ENCODE measurements at regions not wholly inside any gene's neighbourhood (a gene's known extent, or its start where the extent isn't known, plus 50 kb on each side); places are given as distances from the start of the nearest gene placed in this dataset.

- Histone ChIP-seq H3K9me3 (no peaks in the 10 kb centered on the region), H3K27me3 (no peaks in the 10 kb centered on the region), H3K4me1 (ENCODE audit: insufficient read depth) (no peaks in the 10 kb centered on the region), H3K4me3 (no peak overlapping the region), H3K36me3 (no peaks in the 10 kb centered on the region), H3K27ac (no peak overlapping the region)
- TF ChIP-seq CTCF (IDR thresholded peaks at IDR 0.05) = no peak
- no peak for TF ChIP-seq EP300 (IDR thresholded peaks at IDR 0.05)
- no peak for TF ChIP-seq POLR2A (IDR thresholded peaks at IDR 0.05)
- intact Hi-C loops (cut with DNase I) = no loop called here
- no peak for DNase-seq
- WGBS, 3 donors = 69 to 74% (median 71%) methylated on average over 2 of the region's 2 CpGs
Observed at GRCh38 chrX:42220666-42221065, 297.3 kb upstream of the CASK start.

- Histone ChIP-seq H3K27me3 (no peaks in the 10 kb centered on the region), H3K4me3 (no peak overlapping the region), H3K36me3 (no peaks in the 10 kb centered on the region), H3K27ac (no peak overlapping the region), H3K4me1 (ENCODE audit: insufficient read depth) (no peaks in the 10 kb centered on the region), H3K9me3 (no peaks in the 10 kb centered on the region)
- 72 to 84% (median 83%) methylated on average over 6 of the region's 6 CpGs for WGBS, 3 donors
- intact Hi-C loops (cut with DNase I) = no loop called here
- DNase-seq = no peak
- TF ChIP-seq CTCF (IDR thresholded peaks at IDR 0.05) (no peak), EP300 (IDR thresholded peaks at IDR 0.05) (no peak), POLR2A (IDR thresholded peaks at IDR 0.05) (no peak)
Observed at GRCh38 chrX:42220083-42220482, 296.7 kb upstream of the CASK start.

GRCh38 chrX:42219231-42219630 lies 295.9 kb upstream of the CASK start:
- H3K27me3 ChIP-seq = no peaks in the 10 kb centered on the region
- intact Hi-C loops (cut with DNase I) = no loop called here
- H3K4me1 ChIP-seq (ENCODE audit: insufficient read depth) = no peaks in the 10 kb centered on the region
- H3K4me3 ChIP-seq = no peak overlapping the region
- H3K36me3 ChIP-seq = no peaks in the 10 kb centered on the region
- TF ChIP-seq CTCF (IDR thresholded peaks at IDR 0.05) (no peak), EP300 (IDR thresholded peaks at IDR 0.05) (no peak), POLR2A (IDR thresholded peaks at IDR 0.05) (no peak)
- H3K27ac ChIP-seq = no peak overlapping the region
- DNase-seq = no peak
- H3K9me3 ChIP-seq = no peaks in the 10 kb centered on the region

GRCh38 chrX:42195506-42195905 lies 272.2 kb upstream of the CASK start:
- H3K27me3 ChIP-seq = no peaks in the 10 kb centered on the region
- DNase-seq = no peak
- TF ChIP-seq EP300 (IDR thresholded peaks at IDR 0.05) = no peak
- TF ChIP-seq CTCF (IDR thresholded peaks at IDR 0.05) = no peak
- no peaks in the 10 kb centered on the region for H3K9me3 ChIP-seq
- no peak overlapping the region for H3K27ac ChIP-seq
- no peaks in the 10 kb centered on the region for H3K4me1 ChIP-seq (ENCODE audit: insufficient read depth)
- no peak overlapping the region for H3K4me3 ChIP-seq
- no peaks in the 10 kb centered on the region for H3K36me3 ChIP-seq
- intact Hi-C loops (cut with DNase I) = no loop called here
- WGBS, 3 donors = 26 to 79% (median 51%) methylated on average over 1 of the region's 1 CpG

GRCh38 chrX:42189576-42189975 lies 266.2 kb upstream of the CASK start:
- Histone ChIP-seq H3K27ac (no peak overlapping the region), H3K4me3 (no peak overlapping the region), H3K27me3 (no peaks in the 10 kb centered on the region), H3K4me1 (ENCODE audit: insufficient read depth) (peaks cover 3% of the 10 kb centered on the region), H3K9me3 (no peaks in the 10 kb centered on the region), H3K36me3 (no peaks in the 10 kb centered on the region)
- intact Hi-C loops (cut with DNase I) = no loop called here
- 57 to 64% (median 60%) methylated on average over 4 of the region's 4 CpGs for WGBS, 3 donors
- TF ChIP-seq EP300 (IDR thresholded peaks at IDR 0.05) (no peak), CTCF (IDR thresholded peaks at IDR 0.05) (no peak), POLR2A (IDR thresholded peaks at IDR 0.05) (no peak)
- no peak for DNase-seq

Measured in ovary (tissue), 7 donors.